ENCODE measurements at regions not wholly inside any gene's neighbourhood (a gene's known extent, or its start where the extent isn't known, plus 50 kb on each side); places are given as distances from the start of the nearest gene placed in this dataset.

DNA sequence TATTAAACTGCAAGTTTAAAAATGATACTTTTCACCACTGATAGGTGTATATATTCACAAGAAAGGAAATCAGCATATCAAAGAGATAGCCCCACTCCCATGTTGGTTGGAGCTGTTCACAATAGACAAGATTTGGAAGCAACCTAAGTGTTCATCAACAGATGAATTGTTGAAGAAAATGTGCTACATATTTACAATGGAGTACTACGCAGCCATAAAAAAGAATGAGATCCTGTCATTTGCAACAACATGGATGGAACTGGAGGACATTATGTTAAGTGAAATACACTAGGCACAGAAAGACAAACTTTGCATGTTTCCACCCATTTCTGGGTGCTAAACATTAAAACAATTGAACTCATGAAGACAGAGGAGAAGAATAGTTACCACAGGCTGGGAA, 278.9 kb upstream of the XYLT1 start:
- TF ChIP-seq POLR2AphosphoS5 (IDR thresholded peaks at IDR 0.05; ENCODE audit: borderline replicate concordance, low read depth, low read length) (no peak), EZH2 (IDR thresholded peaks at IDR 0.05) (no peak), FOXP2 (optimal IDR thresholded peaks at IDR 0.05; ENCODE audit: control extremely low read depth, extremely low read length, insufficient read depth) (no peak)

Measured in SK-N-MC (cell line).